ENCODE measurements at regions not wholly inside any gene's neighbourhood (a gene's known extent, or its start where the extent isn't known, plus 50 kb on each side); places are given as distances from the start of the nearest gene placed in this dataset.
A peak's percentile ranks its signal among the peaks of the same experiment; 100 is the strongest.
"Not testable (repeated sequence)": the region's sequence is repeated elsewhere in the genome, so short reads cannot be mapped to it uniquely, and the experiment has no call there.

- DNase-seq (ENCODE audit: low read depth in 2 of 2), result no peak
These were observed 89.1 kb upstream of the NEDD4L start for GRCh38 chr18:57954935-57955334.

DNA sequence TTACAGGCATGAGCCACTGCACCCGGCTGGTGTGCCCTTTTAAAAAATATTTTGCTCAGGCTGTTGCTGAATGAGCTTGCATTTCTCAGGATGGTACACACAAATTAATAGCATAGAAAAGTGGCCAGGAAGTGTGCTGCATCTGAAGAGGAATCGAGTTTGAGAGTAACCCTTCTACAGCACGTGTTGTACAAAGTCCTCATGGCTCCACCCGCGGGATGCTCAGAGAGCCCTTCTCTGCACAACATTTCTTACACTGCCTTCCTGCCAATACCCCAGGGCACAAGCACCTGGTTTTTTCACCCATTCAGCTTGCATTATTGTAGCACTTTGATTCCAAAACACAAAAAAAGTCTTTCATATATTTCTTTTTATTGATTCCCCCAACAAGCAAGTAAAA is 90.1 kb upstream of the NEDD4L start:
- DNase-seq (ENCODE audit: low read depth in 2 of 2), result no peak

- no peak for DNase-seq (ENCODE audit: low read depth in 2 of 2)
These were observed 91.8 kb upstream of the NEDD4L start for GRCh38 chr18:57951999-57952774.

GRCh38 chr18:57951117-57951796 is 92.8 kb upstream of the NEDD4L start:
- DNase-seq (ENCODE audit: low read depth in 2 of 2), result no peak

DNA sequence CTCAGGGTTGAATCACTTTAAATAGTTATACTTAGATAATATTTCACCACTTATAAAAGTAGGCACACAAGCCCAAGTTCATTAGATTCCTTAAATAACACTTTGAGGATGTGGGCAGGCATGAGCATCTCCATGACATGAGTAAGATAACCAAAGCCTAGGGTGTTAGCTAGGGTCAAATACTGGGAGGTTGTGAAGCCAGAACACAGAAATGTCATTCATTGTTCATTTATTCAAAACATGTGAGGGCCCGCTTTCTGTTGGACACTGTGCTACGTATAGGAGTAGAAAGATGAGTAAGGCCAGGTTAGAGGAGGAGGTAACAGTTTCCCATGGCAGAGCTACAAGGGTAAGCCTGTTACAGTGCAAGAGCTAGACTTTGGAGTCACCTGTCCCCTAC is 93.5 kb upstream of the NEDD4L start:
- DNase-seq (ENCODE audit: low read depth in 2 of 2), result no peak

- not testable (repeated sequence) for DNase-seq (ENCODE audit: low read depth in 2 of 2)
These were observed 94.7 kb upstream of the NEDD4L start for GRCh38 chr18:57949335-57949734.

- DNase-seq (ENCODE audit: low read depth in 2 of 2), result no peak
These were observed 96.9 kb upstream of the NEDD4L start for GRCh38 chr18:57947117-57947516.

GRCh38 chr18:57943723-57944122 is 100.3 kb upstream of the NEDD4L start:
- DNase-seq (ENCODE audit: low read depth in 2 of 2), result no peak

DNA sequence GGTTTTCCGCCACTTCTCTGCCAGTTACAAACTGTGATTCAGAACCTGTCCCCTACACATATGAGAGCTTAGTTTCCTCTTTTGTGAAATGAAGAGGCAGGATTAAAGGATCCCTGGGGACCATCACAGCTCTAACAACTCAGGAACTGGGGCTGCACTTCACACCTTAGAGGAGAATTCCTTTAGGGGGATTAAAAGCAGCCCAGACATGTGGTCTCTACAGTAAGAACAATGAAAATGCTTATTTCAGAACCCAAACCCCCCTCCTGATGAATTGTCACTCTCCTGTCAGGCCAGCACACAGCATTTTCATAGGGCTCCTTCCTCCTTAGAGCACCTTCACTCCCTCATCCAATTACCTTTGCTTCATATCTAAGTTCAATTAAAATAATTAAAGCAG is 101.5 kb upstream of the NEDD4L start:
- DNase-seq (ENCODE audit: low read depth in 2 of 2), result no peak

GRCh38 chr18:57941841-57942489 is 102.1 kb upstream of the NEDD4L start:
- no peak for DNase-seq (ENCODE audit: low read depth in 2 of 2)

GRCh38 chr18:57940166-57940660 is 103.8 kb upstream of the NEDD4L start:
- DNase-seq (ENCODE audit: low read depth in 2 of 2), result no peak

DNA sequence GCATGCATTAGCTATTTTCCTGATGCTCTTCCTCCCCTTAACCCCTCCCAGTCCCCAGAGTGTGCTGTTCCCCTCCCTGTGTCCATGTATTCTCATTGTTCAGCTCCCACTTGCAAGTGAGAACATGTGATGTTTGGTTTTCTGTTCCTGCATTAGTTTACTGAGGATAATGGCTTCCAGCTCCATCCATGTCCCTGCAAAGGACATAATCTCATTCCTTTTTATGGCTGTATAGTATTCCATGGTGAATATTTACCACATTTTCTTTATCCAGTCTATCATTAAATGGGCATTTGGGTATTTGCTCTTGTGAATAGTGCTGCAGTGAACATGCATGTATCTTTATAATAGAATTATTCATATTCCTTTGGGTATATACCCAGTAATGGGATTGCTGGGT is 109.7 kb upstream of the NEDD4L start:
- not testable (repeated sequence) for DNase-seq (ENCODE audit: low read depth in 2 of 2)

DNA sequence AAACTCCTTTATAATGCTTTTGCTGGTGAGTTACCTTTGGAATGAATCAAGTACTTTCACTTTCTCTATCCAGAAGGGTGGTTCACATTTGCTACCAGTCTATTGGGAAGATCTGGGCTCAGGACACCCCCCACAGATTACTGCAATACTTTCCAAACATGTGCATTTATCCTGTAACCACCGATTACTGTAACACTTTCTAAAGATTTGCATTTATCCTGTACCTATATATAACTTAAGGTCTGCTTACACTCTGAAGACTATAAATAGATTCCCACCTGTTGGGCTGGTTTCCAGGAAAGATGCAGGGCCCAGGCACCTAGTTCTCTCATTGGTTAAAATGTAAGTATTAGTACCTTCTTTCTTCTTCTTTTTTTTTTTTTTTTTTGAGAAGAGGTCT is 113.0 kb upstream of the NEDD4L start:
- no peak for DNase-seq (ENCODE audit: low read depth in 2 of 2)

DNA sequence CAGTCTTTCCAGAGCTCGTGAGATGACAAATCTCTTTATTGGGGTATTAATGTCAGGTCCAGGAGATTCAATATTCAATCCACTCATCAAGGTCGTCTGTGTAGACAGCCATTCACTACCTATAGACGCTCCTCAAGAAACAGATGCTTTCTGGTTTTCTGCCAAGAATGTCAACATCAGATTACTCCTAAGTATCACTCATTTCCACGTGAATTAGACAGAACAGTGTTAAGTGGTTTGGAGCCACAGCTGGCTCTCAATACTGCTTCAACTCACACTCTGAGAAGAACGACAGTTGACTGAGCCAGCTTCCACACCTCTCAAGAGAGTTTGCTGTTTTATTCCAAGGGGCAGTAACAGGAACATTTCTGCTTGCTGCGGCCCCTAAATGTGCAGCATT is 113.5 kb upstream of the NEDD4L start:
- no peak for DNase-seq (ENCODE audit: low read depth in 2 of 2)

DNA sequence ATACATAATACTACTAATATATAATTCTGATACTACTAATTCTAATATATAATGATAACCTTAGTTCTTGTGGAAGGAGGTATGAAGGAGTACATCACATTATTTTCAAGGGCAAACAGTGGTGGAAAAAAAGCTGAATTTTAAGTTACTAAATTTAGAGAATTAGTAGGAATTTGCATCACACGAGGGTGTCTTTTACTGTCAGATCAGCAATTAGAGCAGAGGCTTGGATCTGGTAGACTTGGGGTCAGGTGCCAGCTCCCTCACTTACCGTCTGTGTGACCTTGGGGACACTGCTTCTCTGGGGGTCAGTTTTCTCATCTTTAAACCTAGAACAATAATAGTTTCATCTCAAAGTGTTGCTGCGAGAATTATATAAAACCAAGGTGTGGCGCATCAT is 114.1 kb upstream of the NEDD4L start:
- no peak for DNase-seq (ENCODE audit: low read depth in 2 of 2)

DNA sequence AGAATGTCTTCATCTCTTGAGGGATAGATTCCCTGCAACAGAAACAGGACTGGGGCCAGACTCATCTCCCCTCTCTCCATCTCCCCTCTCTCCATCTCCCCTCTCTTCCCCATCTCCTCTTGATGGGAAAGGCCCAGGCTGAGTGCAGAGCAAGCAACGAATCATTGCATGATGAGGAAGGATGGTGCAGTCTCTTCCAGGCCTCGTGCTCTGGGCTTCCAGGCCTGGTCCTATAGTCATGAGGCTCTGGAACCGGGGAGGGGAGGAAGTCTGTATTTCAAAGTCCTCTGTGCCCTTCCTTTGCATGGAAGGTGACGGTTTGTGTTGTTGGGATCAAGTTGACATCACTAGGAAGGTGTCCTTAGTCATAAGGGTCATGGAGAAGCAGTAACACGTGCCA is 115.6 kb upstream of the NEDD4L start:
- no peak for DNase-seq (ENCODE audit: low read depth in 2 of 2)

DNA sequence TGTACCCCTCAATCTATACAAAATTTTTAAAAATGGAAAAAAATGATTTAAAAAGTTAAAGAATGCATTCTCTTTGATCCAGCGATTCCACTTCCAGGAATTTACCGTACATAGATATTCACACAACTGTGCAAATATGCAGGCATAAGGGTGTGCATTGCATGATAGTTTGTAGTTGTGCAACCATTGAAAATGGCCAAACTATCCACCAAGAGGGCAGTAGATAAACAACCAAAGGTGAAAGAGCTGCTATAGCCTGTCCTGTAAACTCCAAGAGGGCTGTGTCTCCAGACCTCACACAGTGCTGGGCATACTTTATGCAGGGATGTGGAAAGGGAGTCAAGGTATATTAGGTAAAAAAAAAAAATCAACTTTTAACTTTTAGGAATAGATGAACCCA is 116.5 kb upstream of the NEDD4L start:
- DNase-seq (ENCODE audit: low read depth in 2 of 2), result no peak

GRCh38 chr18:57925706-57926105 is 118.3 kb upstream of the NEDD4L start:
- DNase-seq (ENCODE audit: low read depth in 2 of 2), result peak; percentile 39 to 49

DNA sequence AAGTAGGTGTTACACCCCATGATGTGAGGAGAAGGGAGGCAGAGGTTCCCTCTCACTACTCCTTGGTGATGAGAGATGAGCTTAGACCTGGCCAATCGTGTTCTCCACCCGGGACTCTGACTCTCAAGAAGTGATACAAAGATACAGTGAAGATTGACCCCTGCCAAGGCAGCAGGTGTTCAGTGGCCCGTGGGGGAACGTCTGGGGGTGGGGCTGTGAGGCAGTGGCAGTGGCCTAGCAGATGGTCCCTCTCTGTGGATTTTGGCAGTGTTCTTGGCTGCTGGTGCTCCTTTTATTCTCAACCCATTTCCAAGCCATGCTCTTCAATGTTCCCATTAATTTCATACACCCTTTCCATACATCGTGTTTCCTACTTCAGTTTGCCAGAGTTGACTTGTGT is 120.4 kb upstream of the NEDD4L start:
- DNase-seq (ENCODE audit: low read depth in 2 of 2), result no peak

- DNase-seq (ENCODE audit: low read depth in 2 of 2), result no peak
These were observed 119.8 kb upstream of the ATP8B1 start for GRCh38 chr18:57922885-57923284.

DNA sequence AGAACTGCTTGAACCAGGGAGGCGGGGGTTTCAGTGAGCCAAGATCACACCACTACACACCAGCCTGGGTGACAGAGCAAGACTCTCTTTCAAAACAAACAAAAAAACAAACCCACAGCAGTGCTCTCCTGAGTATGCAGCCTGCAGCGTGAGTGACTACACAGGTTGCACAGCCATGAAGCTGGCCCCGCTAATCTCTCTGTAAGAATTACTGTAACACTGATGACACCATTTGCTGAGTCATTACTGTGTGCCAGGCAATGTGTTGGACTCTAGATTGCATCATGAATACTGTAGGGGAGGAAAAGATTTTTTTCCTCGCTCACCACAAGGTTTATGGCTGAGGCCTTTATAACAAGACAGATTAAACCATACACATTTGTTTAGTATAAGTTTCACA is 118.6 kb upstream of the ATP8B1 start:
- DNase-seq (ENCODE audit: low read depth in 2 of 2), result peak in 1 of 2 experiments; percentile 8

GRCh38 chr18:57920036-57920435 is 116.9 kb upstream of the ATP8B1 start:
- DNase-seq (ENCODE audit: low read depth in 2 of 2), result no peak

DNA sequence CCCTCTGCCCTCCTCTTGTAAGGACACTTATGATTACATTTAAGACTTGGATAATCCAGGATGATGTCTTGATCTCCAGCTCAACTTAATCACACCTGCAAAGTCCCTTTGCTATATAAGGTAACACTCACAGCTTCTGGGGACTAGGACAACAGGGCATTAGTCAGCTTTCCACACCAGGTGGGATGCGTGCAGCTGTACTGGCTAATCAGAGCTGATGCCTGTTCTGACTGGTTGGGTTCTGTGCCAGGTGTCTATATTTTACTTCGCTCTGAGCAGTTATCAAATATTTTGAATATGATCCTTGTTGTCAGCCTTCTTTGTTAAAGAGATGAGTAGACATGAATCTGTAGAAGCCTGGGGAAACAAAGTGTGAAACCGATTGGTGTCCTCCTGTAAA is 115.5 kb upstream of the ATP8B1 start:
- no peak for DNase-seq (ENCODE audit: low read depth in 2 of 2)

All from fibroblast of skin of left biceps (primary cell).